Activated CD8-positive, alpha-beta memory T cell treated with anti-CD3 and anti-CD28 coated beads for 4 hours (primary cell): ENCODE measurements at regions not wholly inside any gene's neighbourhood (a gene's known extent, or its start where the extent isn't known, plus 50 kb on each side); places are given as distances from the start of the nearest gene placed in this dataset.
"Not testable (repeated sequence)": the region's sequence is repeated elsewhere in the genome, so short reads cannot be mapped to it uniquely, and the experiment has no call there.

Experiments used
- DNase-seq, 2 donors: peaks; one replicate each; pipeline ENCODE4 v3.0.0-alpha.2; 2020; ENCODE audit warnings: low read depth in 2 of 2

GRCh38 chr13:78084401-78084800 lies 165.8 kb upstream of the EDNRB start:
- no peak for DNase-seq

- no peak for DNase-seq
These were observed 159.5 kb upstream of the EDNRB start for GRCh38 chr13:78078168-78078567.

DNA sequence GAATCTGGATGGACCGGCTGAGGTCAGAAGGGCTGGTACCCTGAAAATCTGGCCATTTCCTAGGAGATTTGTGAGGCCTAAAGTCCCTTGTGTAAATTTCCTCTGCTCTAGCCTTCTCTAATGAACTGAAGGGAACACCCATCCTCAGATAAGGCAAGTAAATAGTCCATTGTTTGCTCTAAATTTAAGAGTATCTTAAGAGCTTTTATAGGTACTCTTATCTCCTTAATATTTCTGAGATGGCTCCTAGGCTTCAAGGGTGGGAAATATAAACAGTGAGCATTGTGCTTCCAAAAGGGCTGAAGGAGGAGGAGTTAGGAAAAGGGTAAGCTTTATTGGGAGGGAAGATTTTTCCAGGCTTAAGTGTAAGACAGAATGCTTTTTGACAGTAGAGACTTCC lies 148.7 kb upstream of the EDNRB start:
- DNase-seq = no peak

DNA sequence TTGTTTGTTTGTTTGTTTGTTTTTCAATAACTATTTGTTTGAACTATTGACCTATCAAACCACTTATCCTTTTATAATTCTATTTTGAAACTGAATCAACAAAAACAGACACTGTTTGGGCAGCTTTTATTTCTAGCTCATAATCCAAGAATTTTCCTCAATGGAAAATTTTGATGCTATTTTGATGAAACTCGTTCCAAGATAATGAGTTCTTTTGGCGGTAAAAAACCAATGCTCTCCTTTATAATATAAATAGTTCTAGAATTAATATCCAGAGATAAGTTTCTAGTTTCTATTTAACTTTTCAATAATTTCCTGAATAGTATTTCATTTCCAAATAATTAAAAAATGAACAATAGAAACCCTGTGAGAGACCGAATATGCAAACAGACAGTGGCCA lies 146.5 kb upstream of the EDNRB start:
- no peak for DNase-seq

DNA sequence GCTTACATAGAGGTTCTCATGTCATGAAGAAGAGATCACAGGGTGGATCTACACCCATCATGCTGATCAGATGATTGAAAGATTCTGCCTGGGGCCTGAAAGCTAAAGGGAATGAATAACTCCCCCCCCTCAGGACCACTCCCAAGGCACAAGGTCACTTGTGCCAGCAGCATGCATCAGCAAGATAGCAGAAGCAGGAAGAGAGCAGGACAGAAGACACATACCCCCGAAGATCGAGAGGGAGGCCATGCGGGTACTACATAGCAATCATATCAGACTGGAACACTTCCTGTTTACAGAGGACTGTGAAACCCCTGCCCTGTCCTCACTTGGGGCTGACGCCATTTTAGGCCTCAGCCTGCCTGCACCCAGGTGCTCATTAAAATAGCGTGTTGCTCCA lies 143.2 kb upstream of the EDNRB start:
- DNase-seq = no peak

- no peak for DNase-seq
These were observed 142.3 kb upstream of the EDNRB start for GRCh38 chr13:78060966-78061365.

DNA sequence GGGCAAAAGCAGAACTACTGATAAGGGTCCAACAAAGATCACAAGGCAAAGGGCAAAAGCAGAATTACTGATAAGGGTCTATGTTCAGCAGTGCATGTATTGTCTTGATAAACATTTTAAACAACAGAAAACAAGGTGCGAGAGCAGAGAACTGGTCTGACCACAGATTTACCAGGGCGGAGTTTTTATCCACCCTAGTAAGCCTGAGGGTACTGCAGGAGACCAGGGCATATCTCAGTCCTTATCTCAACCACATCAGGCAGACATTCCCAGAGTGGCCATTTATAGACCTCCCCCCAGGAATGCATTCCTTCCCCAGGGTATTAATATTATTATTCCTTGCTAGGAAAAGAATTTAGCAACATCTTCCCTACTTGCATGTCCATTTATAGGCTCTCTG lies 138.2 kb upstream of the EDNRB start:
- DNase-seq = not testable (repeated sequence)

DNA sequence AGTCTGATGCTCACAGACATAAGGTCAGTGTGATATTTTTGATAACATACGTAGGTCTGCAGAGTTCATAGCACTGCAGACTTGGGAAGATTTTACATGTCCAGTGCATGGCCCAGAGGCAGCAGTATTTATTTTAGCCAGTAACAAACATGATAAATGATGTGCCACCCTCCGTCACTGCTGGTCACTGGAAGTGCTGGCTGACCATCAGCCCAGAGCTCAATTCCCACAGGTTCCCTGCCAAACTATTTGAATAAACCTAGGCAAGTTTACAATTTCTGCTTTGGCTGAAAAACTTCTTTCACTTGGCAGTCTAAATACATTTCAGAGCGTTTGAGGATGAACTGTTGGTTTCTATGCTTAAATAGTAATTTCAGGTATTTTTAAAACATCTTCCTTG lies 135.5 kb upstream of the EDNRB start:
- DNase-seq = no peak

DNA sequence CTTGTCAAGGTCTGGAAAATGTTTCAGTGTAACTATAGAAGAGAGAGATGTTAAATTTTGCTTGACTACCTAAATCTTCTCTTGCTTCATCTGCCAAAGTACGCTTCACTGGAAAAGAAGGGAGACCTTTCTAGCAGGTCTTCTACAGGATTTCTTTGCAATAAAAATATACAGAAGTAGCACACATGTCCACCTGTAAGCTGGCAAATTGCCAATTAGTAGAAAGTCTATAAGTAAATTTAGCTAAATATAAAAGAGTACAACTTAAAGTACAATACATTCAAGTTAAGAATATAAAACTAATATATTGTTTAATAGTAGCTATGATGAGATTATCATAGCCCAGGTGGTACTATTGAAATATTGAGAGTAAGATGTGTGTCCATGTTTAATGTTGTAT lies 128.5 kb upstream of the EDNRB start:
- DNase-seq = no peak

DNA sequence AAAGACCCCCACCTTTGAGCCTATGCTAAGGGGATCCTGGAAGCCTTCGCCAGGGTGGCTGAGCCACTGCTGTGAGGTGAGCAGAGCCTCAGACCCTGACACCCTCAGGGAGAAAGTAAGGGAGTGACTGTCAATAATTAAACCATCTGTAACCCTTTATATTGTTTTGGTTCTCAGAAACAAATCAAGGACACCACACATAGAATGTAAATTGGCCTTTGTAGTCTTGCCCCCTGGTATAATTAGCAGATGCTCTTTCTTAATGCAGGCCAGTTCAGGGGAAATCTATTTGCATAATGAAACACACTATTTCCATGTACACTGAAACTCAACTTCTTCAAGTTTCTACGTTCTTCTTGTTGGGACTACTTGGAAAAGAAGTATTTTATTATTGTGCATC lies 127.7 kb upstream of the EDNRB start:
- DNase-seq = no peak

GRCh38 chr13:78045916-78046315 lies 127.3 kb upstream of the EDNRB start:
- DNase-seq = no peak

DNA sequence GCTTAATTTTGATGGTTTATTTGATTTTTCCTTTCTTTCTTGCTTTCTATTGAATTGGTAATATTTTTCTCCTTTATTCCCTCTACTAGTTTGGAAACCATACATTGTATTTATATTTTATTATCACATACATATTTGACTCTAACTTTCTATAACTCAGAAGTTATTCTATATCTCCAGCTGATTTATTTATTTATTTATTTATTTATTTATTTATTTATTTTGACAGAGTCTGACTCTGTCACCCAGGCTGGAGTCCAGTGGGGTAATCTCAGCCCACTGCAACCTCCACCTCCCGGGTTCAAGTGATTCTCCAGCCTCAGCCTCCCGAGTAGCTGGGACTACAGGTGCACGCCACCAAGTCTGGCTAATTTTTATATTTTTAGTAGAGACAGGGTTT lies 122.7 kb upstream of the EDNRB start:
- not testable (repeated sequence) for DNase-seq

GRCh38 chr13:78040205-78040830 lies 121.7 kb upstream of the EDNRB start:
- no peak for DNase-seq

DNA sequence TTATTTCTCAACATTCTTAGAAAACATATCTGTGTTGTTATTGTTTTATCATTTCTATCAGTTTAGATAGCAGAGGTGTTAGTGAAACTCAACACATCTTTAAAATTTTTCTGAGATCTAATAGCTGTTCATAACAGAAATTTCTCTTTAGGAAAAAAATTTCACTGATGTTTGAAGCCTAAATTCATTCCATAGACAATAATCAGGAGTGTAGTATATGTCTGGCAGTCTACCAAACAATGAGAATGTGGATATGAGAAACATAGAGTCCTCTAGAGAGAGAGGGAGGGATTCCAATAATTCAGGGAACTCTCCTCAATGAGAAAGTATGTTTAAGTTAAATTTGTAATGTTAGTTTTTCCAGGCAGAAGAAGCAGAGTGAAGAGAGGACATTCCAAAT lies 118.2 kb upstream of the EDNRB start:
- no peak for DNase-seq

- no peak for DNase-seq
These were observed 116.9 kb upstream of the EDNRB start for GRCh38 chr13:78035500-78035899.

DNA sequence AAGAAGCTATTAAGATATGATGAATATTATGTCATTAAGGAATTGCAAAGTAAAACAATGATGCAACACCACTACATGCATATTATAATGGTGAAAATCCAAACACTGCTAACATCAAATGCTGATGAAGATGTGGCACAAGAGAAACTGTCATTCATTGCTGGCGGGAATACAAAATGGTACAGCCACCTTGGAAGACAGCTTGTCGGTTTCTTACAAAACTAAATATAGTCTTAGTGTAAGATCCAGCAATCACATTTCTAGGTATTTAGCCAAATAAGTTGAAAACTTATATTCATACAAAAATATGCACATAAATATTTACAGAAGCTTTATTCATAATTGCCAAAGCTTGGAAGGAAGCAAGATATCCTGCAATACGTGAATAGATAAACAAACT lies 114.9 kb upstream of the EDNRB start:
- DNase-seq = no peak

GRCh38 chr13:78032132-78032531 lies 113.5 kb upstream of the EDNRB start:
- no peak for DNase-seq

DNA sequence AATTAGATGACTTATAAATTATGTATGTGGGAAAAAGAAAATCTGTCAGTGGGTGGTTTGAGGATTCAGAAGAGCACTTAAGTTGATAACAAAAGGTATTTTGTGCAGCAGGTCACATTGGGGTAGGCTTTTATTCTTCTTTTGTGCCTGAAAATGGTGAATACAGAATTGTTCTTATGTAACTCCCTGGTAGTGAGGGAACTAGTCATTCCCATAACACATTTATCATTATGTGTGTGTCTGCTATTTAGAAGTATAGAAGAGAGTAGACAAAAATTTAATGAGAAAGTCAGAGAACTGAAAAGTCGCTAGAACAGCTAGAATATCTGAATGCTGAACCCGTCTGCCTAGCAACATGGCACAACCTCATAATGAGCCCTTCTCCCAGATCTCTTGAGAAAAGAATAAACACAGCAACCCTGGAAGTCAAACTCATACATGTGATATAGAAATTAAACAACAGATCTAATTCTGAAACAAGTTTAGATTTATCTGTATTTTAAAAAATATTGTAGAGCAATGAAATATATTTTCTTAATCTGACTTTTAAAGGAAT lies 111.8 kb upstream of the EDNRB start:
- no peak for DNase-seq

DNA sequence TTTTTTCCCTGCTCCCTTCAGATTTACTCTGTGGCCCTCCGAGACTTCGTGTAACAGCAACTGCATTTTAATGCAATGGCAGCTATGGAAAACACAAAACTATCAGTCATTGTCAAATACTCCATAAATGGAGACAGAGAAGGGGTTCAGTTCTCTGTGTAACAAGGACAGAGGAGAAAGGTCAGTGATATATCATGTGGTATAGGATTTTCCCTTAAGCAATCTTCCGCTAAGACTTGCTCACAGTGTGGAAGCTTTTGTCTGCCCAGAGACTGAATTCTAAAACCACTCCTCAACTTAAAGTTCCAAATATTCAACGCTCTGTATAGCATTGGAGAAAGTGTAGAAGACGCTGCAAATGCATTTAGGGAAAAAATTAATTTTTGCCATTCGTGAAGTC lies 111.3 kb upstream of the EDNRB start:
- no peak for DNase-seq

GRCh38 chr13:78028960-78029359 lies 110.3 kb upstream of the EDNRB start:
- DNase-seq = no peak

GRCh38 chr13:78024996-78025395 lies 106.4 kb upstream of the EDNRB start:
- no peak for DNase-seq

GRCh38 chr13:78022164-78022877 lies 103.7 kb upstream of the EDNRB start:
- DNase-seq = peak in 1 of 2 donors; percentile 21

- DNase-seq = no peak
These were observed 102.2 kb upstream of the EDNRB start for GRCh38 chr13:78020861-78021260.

- DNase-seq = no peak
These were observed 97.2 kb upstream of the EDNRB start for GRCh38 chr13:78015782-78016181.
